HEK293 (cell line): ENCODE measurements at regions not wholly inside any gene's neighbourhood (a gene's known extent, or its start where the extent isn't known, plus 50 kb on each side); places are given as distances from the start of the nearest gene placed in this dataset.

Experiments used
- FEZF1 ChIP-seq: fragments of 450-650 bp; formaldehyde crosslinking; IDR thresholded peaks from 2 replicates; pipeline ENCODE4 v1.5.1; 2016; ENCODE audit warnings: missing biosample characterization, missing genetic modification characterization
- IKZF3 ChIP-seq: fragments of 450-650 bp; IDR thresholded peaks from 2 replicates; pipeline ENCODE4 v1.5.0; 2018; ENCODE audit warnings: missing biosample characterization, mild to moderate bottlenecking, missing genetic modification characterization, moderate library complexity
- KLF1 ChIP-seq: fragments of 450-650 bp; formaldehyde crosslinking; IDR thresholded peaks from 2 replicates; pipeline ENCODE4 v1.5.1; 2016; ENCODE audit warnings: missing biosample characterization, missing genetic modification characterization
- KLF8 ChIP-seq: fragments of 450-650 bp; formaldehyde crosslinking; IDR thresholded peaks from 2 replicates; pipeline ENCODE4 v1.5.1; 2016; ENCODE audit warnings: missing biosample characterization, missing genetic modification characterization
- MEIS1 ChIP-seq: sonication (generic); formaldehyde crosslinking; IDR thresholded peaks from 2 replicates; pipeline ENCODE4 v1.8.1; 2022; ENCODE audit warnings: missing genetic modification reagents, mild to moderate bottlenecking, borderline replicate concordance
- OSR2 ChIP-seq: fragments of 450-650 bp; formaldehyde crosslinking; IDR thresholded peaks from 2 replicates; pipeline ENCODE4 v1.5.1; 2016; ENCODE audit warnings: missing biosample characterization, missing genetic modification characterization
- OVOL3 ChIP-seq: fragments of 450-650 bp; formaldehyde crosslinking; IDR thresholded peaks from 2 replicates; pipeline ENCODE4 v1.5.1; 2016; ENCODE audit warnings: missing biosample characterization, missing genetic modification characterization
- SP7 ChIP-seq: fragments of 450-650 bp; formaldehyde crosslinking; IDR thresholded peaks from 2 replicates; pipeline ENCODE4 v1.5.1; 2016; ENCODE audit warnings: missing biosample characterization, missing genetic modification characterization
- ZEB2 ChIP-seq: fragments of 450-650 bp; formaldehyde crosslinking; IDR thresholded peaks from 2 replicates; pipeline ENCODE4 v1.5.1; 2016; ENCODE audit warnings: missing biosample characterization, missing genetic modification characterization
- ZNF2 ChIP-seq: fragments of 450-650 bp; formaldehyde crosslinking; IDR thresholded peaks from 2 replicates; pipeline ENCODE4 v1.5.1; 2016; ENCODE audit warnings: missing biosample characterization, missing genetic modification characterization
- ZNF239 ChIP-seq: fragments of 450-650 bp; formaldehyde crosslinking; IDR thresholded peaks from 2 replicates; pipeline ENCODE4 v1.5.1; 2016; ENCODE audit warnings: missing biosample characterization, missing genetic modification characterization
- ZNF24 ChIP-seq: fragments of 450-650 bp; formaldehyde crosslinking; IDR thresholded peaks from 2 replicates; pipeline ENCODE4 v1.5.1; 2016; ENCODE audit warnings: missing biosample characterization, missing genetic modification characterization
- ZNF335 ChIP-seq: fragments of 450-650 bp; formaldehyde crosslinking; conservative IDR thresholded peaks from 2 replicates; pipeline ENCODE4 v1.5.1; 2016; ENCODE audit warnings: missing biosample characterization, missing genetic modification characterization
- ZNF366 ChIP-seq: fragments of 450-650 bp; formaldehyde crosslinking; conservative IDR thresholded peaks from 2 replicates; pipeline ENCODE4 v1.5.1; 2016; ENCODE audit warnings: missing biosample characterization, missing genetic modification characterization
- ZNF426 ChIP-seq: fragments of 450-650 bp; formaldehyde crosslinking; IDR thresholded peaks from 2 replicates; pipeline ENCODE4 v1.5.1; 2017; ENCODE audit warnings: missing biosample characterization, missing genetic modification characterization, mild to moderate bottlenecking, inconsistent platforms, moderate library complexity
- ZNF48 ChIP-seq: fragments of 450-650 bp; formaldehyde crosslinking; IDR thresholded peaks from 2 replicates; pipeline ENCODE4 v1.5.1; 2016; ENCODE audit warnings: missing biosample characterization, missing genetic modification characterization
- ZNF561 ChIP-seq: fragments of 450-650 bp; IDR thresholded peaks from 2 replicates; pipeline ENCODE4 v1.5.1; 2018; ENCODE audit warnings: missing biosample characterization, missing genetic modification characterization, borderline replicate concordance
- ZNF629 ChIP-seq: fragments of 450-650 bp; formaldehyde crosslinking; IDR thresholded peaks from 2 replicates; pipeline ENCODE4 v1.5.1; 2017; ENCODE audit warnings: missing biosample characterization, missing genetic modification characterization
- ZNF654 ChIP-seq: fragments of 450-650 bp; formaldehyde crosslinking; IDR thresholded peaks from 2 replicates; pipeline ENCODE4 v1.5.1; 2016; ENCODE audit warnings: low read depth, missing biosample characterization, missing genetic modification characterization
- ZNF843 ChIP-seq: fragments of 450-650 bp; formaldehyde crosslinking; IDR thresholded peaks from 2 replicates; pipeline ENCODE4 v1.5.1; 2016; ENCODE audit warnings: missing biosample characterization, missing genetic modification characterization
- ZSCAN30 ChIP-seq: fragments of 450-650 bp; IDR thresholded peaks from 2 replicates; pipeline ENCODE4 v1.5.1; 2018; ENCODE audit warnings: missing biosample characterization, mild to moderate bottlenecking, missing genetic modification characterization, moderate library complexity
- TF ChIP-seq, protein P1 (sequence below): fragments of 450-650 bp; formaldehyde crosslinking; IDR thresholded peaks from 2 replicates; pipeline ENCODE4 v1.5.1; 2016; ENCODE audit warnings: missing biosample characterization, missing genetic modification characterization
- TF ChIP-seq, protein P2 (sequence below): fragments of 450-650 bp; formaldehyde crosslinking; conservative IDR thresholded peaks from 2 replicates; pipeline ENCODE4 v1.5.1; 2016; ENCODE audit warnings: low read depth, missing biosample characterization, missing genetic modification characterization
- TF ChIP-seq, protein P3 (sequence below): fragments of 450-650 bp; formaldehyde crosslinking; IDR thresholded peaks from 2 replicates; pipeline ENCODE4 v1.5.1; 2016; ENCODE audit warnings: missing biosample characterization, missing genetic modification characterization
- TF ChIP-seq, protein P4 (sequence below): fragments of 450-650 bp; formaldehyde crosslinking; IDR thresholded peaks from 2 replicates; pipeline ENCODE4 v1.5.1; 2016; ENCODE audit warnings: missing biosample characterization, missing genetic modification characterization, low read depth
- TF ChIP-seq, protein P5 (sequence below): fragments of 450-650 bp; formaldehyde crosslinking; IDR thresholded peaks from 2 replicates; pipeline ENCODE4 v1.5.1; 2016; ENCODE audit warnings: missing biosample characterization, missing genetic modification characterization
- TF ChIP-seq, protein P6 (sequence below): fragments of 450-650 bp; formaldehyde crosslinking; IDR thresholded peaks from 2 replicates; pipeline ENCODE4 v1.5.1; 2016; ENCODE audit warnings: missing biosample characterization, missing genetic modification characterization

DNA sequence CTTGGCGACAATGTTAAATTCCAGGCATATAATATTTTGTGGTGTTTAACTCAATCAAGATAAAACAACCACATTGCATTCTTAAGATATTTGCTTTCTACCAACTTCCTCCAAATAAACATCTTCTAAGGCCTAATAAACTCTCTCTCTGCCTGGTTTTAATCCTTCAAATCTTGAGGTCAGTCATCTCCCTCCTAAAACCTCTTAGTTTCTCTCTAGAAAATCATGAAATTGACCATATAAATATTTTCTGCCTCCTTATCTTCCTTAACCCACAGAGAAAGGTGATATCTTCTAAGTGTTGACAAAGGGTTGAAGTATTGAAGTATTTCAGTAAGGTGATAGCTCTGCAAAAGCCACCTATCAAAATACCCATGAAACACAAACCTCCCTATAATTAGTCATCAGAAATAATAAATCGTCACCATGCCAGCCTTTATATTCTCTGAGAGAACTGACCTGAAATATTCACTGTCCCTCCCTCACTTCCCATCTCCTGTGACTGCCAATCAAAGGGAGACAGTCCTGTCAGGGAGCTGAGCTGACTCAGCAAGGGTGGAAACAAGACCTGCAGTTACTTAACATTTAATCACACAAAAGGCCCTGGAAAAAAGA lies 1261.1 kb downstream of the ROBO1 start (continued):
- TF ChIP-seq ZNF654 (tag by site-specific recombination), result no peak
- peak; percentile 57; the same call in 1 of the 2 replicates for TF ChIP-seq ZNF366 (tag by site-specific recombination)
- TF ChIP-seq ZNF48 (tag by site-specific recombination), result no peak
- TF ChIP-seq MEIS1 (CRISPR knock-in tag), result peak; percentile 19; the same call in 1 of the 2 replicates
- peak; percentile 61 for TF ChIP-seq ZNF629
- peak; percentile 91 for TF ChIP-seq FEZF1
- TF ChIP-seq, protein P1, sequence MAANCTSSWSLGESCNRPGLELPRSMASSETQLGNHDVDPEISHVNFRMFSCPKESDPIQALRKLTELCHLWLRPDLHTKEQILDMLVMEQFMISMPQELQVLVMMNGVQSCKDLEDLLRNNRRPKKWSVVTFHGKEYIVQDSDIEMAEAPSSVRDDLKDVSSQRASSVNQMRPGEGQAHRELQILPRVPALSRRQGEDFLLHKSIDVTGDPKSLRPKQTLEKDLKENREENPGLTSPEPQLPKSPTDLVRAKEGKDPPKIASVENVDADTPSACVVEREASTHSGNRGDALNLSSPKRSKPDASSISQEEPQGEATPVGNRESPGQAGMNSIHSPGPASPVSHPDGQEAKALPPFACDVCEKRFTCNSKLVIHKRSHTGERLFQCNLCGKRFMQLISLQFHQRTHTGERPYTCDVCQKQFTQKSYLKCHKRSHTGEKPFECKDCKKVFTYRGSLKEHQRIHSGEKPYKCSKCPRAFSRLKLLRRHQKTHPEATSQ (tag by site-specific recombination), result no peak
- 0 out of 2 replicates have a peak, but pooled peaks have one; percentile 45 for TF ChIP-seq ZNF2 (tag by site-specific recombination)
- TF ChIP-seq, protein P2, sequence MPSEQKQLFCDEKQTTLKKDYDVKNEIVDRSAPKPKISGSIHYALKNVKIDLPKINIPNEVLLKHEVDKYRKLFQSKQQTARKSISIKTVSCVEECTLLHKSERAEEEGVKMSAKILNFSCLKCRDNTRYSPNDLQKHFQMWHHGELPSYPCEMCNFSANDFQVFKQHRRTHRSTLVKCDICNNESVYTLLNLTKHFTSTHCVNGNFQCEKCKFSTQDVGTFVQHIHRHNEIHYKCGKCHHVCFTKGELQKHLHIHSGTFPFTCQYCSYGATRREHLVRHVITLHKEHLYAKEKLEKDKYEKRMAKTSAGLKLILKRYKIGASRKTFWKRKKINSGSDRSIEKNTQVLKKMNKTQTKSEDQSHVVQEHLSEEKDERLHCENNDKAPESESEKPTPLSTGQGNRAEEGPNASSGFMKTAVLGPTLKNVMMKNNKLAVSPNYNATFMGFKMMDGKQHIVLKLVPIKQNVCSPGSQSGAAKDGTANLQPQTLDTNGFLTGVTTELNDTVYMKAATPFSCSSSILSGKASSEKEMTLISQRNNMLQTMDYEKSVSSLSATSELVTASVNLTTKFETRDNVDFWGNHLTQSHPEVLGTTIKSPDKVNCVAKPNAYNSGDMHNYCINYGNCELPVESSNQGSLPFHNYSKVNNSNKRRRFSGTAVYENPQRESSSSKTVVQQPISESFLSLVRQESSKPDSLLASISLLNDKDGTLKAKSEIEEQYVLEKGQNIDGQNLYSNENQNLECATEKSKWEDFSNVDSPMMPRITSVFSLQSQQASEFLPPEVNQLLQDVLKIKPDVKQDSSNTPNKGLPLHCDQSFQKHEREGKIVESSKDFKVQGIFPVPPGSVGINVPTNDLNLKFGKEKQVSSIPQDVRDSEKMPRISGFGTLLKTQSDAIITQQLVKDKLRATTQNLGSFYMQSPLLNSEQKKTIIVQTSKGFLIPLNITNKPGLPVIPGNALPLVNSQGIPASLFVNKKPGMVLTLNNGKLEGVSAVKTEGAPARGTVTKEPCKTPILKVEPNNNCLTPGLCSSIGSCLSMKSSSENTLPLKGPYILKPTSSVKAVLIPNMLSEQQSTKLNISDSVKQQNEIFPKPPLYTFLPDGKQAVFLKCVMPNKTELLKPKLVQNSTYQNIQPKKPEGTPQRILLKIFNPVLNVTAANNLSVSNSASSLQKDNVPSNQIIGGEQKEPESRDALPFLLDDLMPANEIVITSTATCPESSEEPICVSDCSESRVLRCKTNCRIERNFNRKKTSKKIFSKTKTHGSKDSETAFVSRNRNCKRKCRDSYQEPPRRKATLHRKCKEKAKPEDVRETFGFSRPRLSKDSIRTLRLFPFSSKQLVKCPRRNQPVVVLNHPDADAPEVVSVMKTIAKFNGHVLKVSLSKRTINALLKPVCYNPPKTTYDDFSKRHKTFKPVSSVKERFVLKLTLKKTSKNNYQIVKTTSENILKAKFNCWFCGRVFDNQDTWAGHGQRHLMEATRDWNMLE (tag by site-specific recombination), result 0 out of 2 replicates have a peak, but pooled peaks have one; percentile 31
- TF ChIP-seq, protein P3, sequence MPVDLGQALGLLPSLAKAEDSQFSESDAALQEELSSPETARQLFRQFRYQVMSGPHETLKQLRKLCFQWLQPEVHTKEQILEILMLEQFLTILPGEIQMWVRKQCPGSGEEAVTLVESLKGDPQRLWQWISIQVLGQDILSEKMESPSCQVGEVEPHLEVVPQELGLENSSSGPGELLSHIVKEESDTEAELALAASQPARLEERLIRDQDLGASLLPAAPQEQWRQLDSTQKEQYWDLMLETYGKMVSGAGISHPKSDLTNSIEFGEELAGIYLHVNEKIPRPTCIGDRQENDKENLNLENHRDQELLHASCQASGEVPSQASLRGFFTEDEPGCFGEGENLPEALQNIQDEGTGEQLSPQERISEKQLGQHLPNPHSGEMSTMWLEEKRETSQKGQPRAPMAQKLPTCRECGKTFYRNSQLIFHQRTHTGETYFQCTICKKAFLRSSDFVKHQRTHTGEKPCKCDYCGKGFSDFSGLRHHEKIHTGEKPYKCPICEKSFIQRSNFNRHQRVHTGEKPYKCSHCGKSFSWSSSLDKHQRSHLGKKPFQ, result peak; percentile 20; the same call in 1 of the 2 replicates
- TF ChIP-seq ZEB2 (tag by site-specific recombination), result 0 out of 2 replicates have a peak, but pooled peaks have one; percentile 28
- peak; percentile 88; the same call in 1 of the 2 replicates for TF ChIP-seq IKZF3
- TF ChIP-seq ZNF561 (tag by site-specific recombination), result peak; percentile 43; the same call in 1 of the 2 replicates
- TF ChIP-seq, protein P4, sequence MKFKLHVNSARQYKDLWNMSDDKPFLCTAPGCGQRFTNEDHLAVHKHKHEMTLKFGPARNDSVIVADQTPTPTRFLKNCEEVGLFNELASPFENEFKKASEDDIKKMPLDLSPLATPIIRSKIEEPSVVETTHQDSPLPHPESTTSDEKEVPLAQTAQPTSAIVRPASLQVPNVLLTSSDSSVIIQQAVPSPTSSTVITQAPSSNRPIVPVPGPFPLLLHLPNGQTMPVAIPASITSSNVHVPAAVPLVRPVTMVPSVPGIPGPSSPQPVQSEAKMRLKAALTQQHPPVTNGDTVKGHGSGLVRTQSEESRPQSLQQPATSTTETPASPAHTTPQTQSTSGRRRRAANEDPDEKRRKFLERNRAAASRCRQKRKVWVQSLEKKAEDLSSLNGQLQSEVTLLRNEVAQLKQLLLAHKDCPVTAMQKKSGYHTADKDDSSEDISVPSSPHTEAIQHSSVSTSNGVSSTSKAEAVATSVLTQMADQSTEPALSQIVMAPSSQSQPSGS (tag by site-specific recombination), result no peak
- 0 out of 2 replicates have a peak, but pooled peaks have one; percentile 34 for TF ChIP-seq OVOL3
- peak; percentile 25; the same call in 1 of the 2 replicates for TF ChIP-seq ZNF24 (tag by site-specific recombination)
- no peak for TF ChIP-seq KLF8 (tag by site-specific recombination)
- TF ChIP-seq, protein P5, sequence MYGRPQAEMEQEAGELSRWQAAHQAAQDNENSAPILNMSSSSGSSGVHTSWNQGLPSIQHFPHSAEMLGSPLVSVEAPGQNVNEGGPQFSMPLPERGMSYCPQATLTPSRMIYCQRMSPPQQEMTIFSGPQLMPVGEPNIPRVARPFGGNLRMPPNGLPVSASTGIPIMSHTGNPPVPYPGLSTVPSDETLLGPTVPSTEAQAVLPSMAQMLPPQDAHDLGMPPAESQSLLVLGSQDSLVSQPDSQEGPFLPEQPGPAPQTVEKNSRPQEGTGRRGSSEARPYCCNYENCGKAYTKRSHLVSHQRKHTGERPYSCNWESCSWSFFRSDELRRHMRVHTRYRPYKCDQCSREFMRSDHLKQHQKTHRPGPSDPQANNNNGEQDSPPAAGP (tag by site-specific recombination), result peak; percentile 52; the same call in 1 of the 2 replicates
- TF ChIP-seq ZNF843 (tag by site-specific recombination), result peak; percentile 96
- TF ChIP-seq ZNF335 (tag by site-specific recombination), result 0 out of 2 replicates have a peak, but pooled peaks have one; percentile 13
- peak; percentile 61; the same call in 1 of the 2 replicates for TF ChIP-seq OSR2 (tag by site-specific recombination)
- no peak for TF ChIP-seq ZNF239
- TF ChIP-seq ZSCAN30 (tag by site-specific recombination), result peak; percentile 68; the same call in 1 of the 2 replicates
- no peak for TF ChIP-seq KLF1 (tag by site-specific recombination)
- no peak for TF ChIP-seq ZNF426 (tag by site-specific recombination)
- TF ChIP-seq SP7 (tag by site-specific recombination), result peak; percentile 79
- TF ChIP-seq, protein P6, sequence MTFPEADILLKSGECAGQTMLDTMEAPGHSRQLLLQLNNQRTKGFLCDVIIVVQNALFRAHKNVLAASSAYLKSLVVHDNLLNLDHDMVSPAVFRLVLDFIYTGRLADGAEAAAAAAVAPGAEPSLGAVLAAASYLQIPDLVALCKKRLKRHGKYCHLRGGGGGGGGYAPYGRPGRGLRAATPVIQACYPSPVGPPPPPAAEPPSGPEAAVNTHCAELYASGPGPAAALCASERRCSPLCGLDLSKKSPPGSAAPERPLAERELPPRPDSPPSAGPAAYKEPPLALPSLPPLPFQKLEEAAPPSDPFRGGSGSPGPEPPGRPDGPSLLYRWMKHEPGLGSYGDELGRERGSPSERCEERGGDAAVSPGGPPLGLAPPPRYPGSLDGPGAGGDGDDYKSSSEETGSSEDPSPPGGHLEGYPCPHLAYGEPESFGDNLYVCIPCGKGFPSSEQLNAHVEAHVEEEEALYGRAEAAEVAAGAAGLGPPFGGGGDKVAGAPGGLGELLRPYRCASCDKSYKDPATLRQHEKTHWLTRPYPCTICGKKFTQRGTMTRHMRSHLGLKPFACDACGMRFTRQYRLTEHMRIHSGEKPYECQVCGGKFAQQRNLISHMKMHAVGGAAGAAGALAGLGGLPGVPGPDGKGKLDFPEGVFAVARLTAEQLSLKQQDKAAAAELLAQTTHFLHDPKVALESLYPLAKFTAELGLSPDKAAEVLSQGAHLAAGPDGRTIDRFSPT, result no peak
